Coronary artery (tissue), 2 donors: ENCODE measurements at regions not wholly inside any gene's neighbourhood (a gene's known extent, or its start where the extent isn't known, plus 50 kb on each side); places are given as distances from the start of the nearest gene placed in this dataset.

Source experiments
- DNase-seq: peaks from one replicate; pipeline ENCODE4 v3.0.0-alpha.2; 2017; ENCODE audit warnings: low spot score
- H3K27ac ChIP-seq, 2 donors: fragments of 200-600 bp; sonication (generic); one replicate each; pipeline ENCODE4 v1.5.1; 2016 to 2019
- H3K4me3 ChIP-seq: fragments of 200-600 bp; sonication (generic); 2 replicates; pipeline ENCODE4 v1.5.1; 2016; ENCODE audit warnings: mild to moderate bottlenecking, moderate library complexity
- TF ChIP-seq, protein P1 (sequence below): fragments of 200-600 bp; sonication (generic); IDR thresholded peaks from one replicate; pipeline ENCODE4 v1.5.1; 2019; ENCODE audit warnings: antibody characterized with exemption

DNA sequence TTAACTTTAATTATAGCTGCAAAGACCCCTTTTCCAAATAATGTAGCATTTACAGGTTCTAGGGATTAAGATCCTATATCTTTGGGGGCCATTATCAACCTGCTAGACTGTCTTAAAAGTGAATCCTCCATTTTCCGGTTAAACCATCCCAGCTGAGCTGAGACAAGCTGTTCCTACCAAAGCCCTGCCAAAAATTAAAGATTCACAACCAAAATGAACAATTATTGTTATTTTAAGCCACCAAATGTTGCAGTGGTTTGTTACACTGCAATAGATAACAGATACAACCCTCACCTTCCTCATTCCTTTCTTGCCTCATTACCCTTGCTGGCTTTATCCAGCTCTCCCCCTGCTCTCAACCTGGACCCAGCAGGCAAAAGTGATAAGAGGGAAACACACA, 343.4 kb downstream of the CDK5RAP2 start:
- DNase-seq: no peak
- Histone ChIP-seq H3K27ac (no peak overlapping the region), H3K4me3 (no peak overlapping the region)
- TF ChIP-seq, protein P1, sequence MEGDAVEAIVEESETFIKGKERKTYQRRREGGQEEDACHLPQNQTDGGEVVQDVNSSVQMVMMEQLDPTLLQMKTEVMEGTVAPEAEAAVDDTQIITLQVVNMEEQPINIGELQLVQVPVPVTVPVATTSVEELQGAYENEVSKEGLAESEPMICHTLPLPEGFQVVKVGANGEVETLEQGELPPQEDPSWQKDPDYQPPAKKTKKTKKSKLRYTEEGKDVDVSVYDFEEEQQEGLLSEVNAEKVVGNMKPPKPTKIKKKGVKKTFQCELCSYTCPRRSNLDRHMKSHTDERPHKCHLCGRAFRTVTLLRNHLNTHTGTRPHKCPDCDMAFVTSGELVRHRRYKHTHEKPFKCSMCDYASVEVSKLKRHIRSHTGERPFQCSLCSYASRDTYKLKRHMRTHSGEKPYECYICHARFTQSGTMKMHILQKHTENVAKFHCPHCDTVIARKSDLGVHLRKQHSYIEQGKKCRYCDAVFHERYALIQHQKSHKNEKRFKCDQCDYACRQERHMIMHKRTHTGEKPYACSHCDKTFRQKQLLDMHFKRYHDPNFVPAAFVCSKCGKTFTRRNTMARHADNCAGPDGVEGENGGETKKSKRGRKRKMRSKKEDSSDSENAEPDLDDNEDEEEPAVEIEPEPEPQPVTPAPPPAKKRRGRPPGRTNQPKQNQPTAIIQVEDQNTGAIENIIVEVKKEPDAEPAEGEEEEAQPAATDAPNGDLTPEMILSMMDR: no peak

- TF ChIP-seq, protein P1: no peak
- no peak overlapping the region for H3K27ac ChIP-seq
- no peak overlapping the region for H3K4me3 ChIP-seq
- no peak for DNase-seq
These were observed 344.9 kb downstream of the CDK5RAP2 start for GRCh38 chr9:120235081-120235480.

GRCh38 chr9:120230227-120230626, 349.7 kb downstream of the CDK5RAP2 start:
- TF ChIP-seq, protein P1: no peak
- H3K4me3 ChIP-seq: no peak overlapping the region
- no peak for DNase-seq
- no peak overlapping the region for H3K27ac ChIP-seq

DNA sequence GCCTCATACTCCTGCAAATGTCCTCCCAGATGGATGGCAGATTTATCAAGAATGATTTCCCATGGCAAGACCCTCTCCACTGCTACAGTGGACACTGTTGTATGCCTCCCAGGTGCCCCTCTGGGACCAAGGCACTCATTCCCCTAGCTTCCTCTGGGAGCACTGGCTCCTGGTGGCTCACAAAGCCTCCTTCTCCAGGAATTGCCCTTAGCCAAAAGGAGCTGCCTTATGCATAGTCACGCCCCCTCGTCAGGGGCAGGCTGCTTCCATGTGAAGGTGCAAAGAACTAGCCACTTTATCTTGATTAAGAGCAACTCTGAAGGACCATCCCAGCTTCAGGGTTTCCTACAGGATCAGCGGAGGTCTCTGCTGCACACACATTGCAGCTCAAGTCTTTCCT, 358.1 kb downstream of the CDK5RAP2 start:
- H3K27ac ChIP-seq: no peak overlapping the region
- no peak overlapping the region for H3K4me3 ChIP-seq
- DNase-seq: no peak
- TF ChIP-seq, protein P1: no peak

DNA sequence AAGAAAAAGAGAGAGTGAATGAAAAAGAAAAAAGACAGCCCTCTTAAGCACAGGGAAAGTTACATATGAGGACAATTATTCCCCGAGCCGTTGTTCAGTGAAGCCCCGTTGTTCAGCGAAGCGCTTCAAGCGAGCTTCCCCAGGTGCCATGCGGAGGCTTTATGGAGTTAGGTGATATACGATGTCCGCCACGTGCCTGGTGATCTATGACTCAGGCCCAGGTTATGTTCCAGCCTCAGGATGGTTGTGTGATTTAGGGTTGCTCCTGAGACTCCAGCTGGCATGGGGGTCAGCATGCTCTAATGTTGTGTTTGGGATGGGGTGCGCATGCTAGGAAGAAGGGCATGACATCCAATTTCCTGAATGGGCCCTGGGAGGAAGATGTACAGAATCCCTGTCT, 365.6 kb downstream of the CDK5RAP2 start:
- Histone ChIP-seq H3K4me3 (no peak overlapping the region), H3K27ac (no peak overlapping the region)
- DNase-seq: no peak
- TF ChIP-seq, protein P1: no peak

DNA sequence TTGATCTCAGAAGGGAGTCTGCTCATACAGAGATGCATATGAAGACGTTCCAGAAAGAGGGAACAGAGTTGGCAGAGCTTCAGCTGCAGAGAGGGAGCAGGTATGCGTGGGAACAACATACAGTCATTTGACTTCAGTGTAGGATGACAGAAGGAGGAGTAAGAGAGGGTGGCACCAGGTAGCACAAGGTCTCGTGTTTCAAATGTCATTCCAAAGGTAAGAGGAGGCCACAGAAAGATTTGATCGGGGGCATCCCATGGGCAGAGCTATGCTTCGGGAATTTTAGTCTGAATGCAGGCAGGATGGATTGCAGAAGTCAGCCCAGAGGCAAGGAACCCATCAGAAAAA, 367.1 kb downstream of the CDK5RAP2 start:
- Histone ChIP-seq H3K27ac (no peak overlapping the region), H3K4me3 (no peak overlapping the region)
- TF ChIP-seq, protein P1: no peak
- DNase-seq: no peak

- Histone ChIP-seq H3K27ac (no peak overlapping the region), H3K4me3 (no peak overlapping the region)
- no peak for DNase-seq
- TF ChIP-seq, protein P1: no peak
These were observed 367.7 kb downstream of the CDK5RAP2 start for GRCh38 chr9:120212153-120212852.
